ENCODE measurements at regions not wholly inside any gene's neighbourhood (a gene's known extent, or its start where the extent isn't known, plus 50 kb on each side); places are given as distances from the start of the nearest gene placed in this dataset.

DNA sequence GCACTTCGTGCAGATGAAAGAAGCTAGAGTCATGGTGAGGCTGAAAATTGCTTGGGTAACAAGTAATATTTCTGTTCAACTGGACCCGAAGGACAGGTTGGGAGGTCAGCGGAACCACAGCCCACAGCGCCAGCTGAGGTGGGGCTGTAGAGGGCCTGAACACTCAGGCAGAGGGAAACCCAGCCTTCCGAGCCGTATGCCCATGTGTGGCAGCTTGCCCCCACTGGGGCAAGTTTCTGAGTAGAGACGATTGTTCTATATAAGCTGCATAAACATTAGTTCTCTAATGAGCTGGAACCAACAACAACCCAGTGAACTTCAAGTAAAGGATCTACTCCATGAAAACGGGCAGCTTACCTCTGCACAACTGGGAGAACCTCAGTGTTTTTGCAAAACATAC, 58.4 kb upstream of the TNS3 start:
- TF ChIP-seq, protein P1, sequence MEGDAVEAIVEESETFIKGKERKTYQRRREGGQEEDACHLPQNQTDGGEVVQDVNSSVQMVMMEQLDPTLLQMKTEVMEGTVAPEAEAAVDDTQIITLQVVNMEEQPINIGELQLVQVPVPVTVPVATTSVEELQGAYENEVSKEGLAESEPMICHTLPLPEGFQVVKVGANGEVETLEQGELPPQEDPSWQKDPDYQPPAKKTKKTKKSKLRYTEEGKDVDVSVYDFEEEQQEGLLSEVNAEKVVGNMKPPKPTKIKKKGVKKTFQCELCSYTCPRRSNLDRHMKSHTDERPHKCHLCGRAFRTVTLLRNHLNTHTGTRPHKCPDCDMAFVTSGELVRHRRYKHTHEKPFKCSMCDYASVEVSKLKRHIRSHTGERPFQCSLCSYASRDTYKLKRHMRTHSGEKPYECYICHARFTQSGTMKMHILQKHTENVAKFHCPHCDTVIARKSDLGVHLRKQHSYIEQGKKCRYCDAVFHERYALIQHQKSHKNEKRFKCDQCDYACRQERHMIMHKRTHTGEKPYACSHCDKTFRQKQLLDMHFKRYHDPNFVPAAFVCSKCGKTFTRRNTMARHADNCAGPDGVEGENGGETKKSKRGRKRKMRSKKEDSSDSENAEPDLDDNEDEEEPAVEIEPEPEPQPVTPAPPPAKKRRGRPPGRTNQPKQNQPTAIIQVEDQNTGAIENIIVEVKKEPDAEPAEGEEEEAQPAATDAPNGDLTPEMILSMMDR (IDR thresholded peaks at IDR 0.05): no peak
- TF ChIP-seq EP300 (IDR thresholded peaks at IDR 0.05): no peak
- no peak for TF ChIP-seq POLR2A (IDR thresholded peaks at IDR 0.05)
- 87 to 90% (median 87%) methylated on average over 8 of the region's 8 CpGs for WGBS, 3 donors
- Histone ChIP-seq H3K27ac (no peak overlapping the region), H3K36me3 (no peaks in the 10 kb centered on the region), H3K9me3 (no peaks in the 10 kb centered on the region), H3K4me3 (no peak overlapping the region), H3K4me1 (ENCODE audit: insufficient read depth) (peaks cover 15% of the 10 kb centered on the region), H3K27me3 (no peaks in the 10 kb centered on the region)
- intact Hi-C loops (cut with DNase I): no loop called here
- no peak for DNase-seq

DNA sequence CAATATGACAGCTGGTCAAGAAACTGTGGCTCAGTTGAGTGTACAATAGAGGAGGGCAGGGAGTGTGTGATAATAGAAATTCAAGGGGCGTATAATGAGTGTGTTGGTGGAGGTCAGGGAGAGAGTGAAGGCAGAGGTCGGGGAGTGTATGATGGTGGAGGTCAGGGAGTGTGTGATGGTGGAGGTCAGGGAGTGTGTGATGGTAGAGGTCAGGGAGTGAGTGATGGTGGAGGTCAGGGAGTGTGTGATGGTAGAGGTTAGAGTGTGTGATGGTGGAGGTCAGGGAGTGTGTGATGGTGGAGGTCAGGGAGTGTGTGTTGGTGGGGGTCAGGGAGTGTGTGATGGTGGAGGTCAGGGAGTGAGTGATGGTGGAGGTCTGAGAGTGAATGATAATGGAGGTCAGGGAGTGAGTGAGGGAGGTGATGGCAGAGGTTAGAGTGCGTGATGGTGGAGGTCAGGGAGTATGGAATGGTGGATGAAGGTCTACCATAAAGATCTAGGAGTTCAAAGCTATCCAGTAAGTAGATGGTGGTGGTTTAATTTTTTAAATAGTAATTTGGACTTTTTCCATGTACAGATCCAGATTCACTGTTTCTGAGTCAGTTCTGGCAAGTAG, 57.7 kb upstream of the TNS3 start:
- H3K36me3 ChIP-seq: no peaks in the 10 kb centered on the region
- WGBS, 3 donors: 87 to 93% (median 93%) methylated on average over 3 of the region's 3 CpGs
- H3K9me3 ChIP-seq: no peaks in the 10 kb centered on the region
- H3K4me1 ChIP-seq (ENCODE audit: insufficient read depth): peaks cover 18% of the 10 kb centered on the region
- H3K4me3 ChIP-seq: no peak overlapping the region
- no peak for DNase-seq
- TF ChIP-seq POLR2A (IDR thresholded peaks at IDR 0.05): no peak
- TF ChIP-seq, protein P1 (IDR thresholded peaks at IDR 0.05): no peak
- no peak for TF ChIP-seq EP300 (IDR thresholded peaks at IDR 0.05)
- intact Hi-C loops (cut with DNase I): no loop called here
- no peaks in the 10 kb centered on the region for H3K27me3 ChIP-seq
- H3K27ac ChIP-seq: no peak overlapping the region

DNA sequence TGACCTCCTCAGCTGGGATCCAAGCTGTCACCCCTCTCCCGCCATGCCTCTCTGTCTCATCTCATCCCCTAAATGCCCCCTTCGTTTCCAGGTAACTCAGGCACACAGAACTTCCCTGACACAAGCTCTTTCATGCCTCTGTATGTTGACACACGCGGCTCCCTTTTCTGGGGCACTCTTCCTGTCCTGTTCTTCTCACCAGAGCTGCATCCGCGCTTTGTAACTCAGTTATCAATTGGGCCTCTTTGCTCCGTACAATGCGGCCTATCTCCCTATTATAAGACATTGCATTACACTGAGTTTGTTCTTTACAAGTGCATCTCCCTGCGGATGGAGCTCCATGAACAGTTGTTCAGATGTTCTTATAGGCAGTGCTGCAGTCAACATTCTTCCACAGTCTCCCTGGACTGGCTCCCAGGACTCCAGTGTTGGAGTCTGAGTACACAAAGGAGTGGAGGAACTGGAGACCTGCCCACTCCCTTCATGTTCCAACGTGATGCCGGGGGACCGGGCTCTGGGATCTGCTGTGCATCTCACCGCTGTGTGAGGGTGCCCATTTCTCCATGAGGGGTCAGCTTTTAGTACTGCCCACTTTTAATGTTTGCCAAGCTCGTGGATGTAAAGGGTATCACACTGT, 56.9 kb upstream of the TNS3 start:
- Histone ChIP-seq H3K4me1 (ENCODE audit: insufficient read depth) (peaks cover 18% of the 10 kb centered on the region), H3K4me3 (no peak overlapping the region), H3K27ac (no peak overlapping the region), H3K36me3 (no peaks in the 10 kb centered on the region), H3K27me3 (no peaks in the 10 kb centered on the region), H3K9me3 (no peaks in the 10 kb centered on the region)
- peak; percentile 51 to 73 (median 64) for DNase-seq
- 45 to 47% (median 47%) methylated on average over 14 of the region's 14 CpGs for WGBS, 3 donors
- intact Hi-C loops (cut with DNase I): no loop called here
- TF ChIP-seq, protein P1 (IDR thresholded peaks at IDR 0.05): no peak
- TF ChIP-seq POLR2A (IDR thresholded peaks at IDR 0.05) (no peak), EP300 (IDR thresholded peaks at IDR 0.05) (no peak)

DNA sequence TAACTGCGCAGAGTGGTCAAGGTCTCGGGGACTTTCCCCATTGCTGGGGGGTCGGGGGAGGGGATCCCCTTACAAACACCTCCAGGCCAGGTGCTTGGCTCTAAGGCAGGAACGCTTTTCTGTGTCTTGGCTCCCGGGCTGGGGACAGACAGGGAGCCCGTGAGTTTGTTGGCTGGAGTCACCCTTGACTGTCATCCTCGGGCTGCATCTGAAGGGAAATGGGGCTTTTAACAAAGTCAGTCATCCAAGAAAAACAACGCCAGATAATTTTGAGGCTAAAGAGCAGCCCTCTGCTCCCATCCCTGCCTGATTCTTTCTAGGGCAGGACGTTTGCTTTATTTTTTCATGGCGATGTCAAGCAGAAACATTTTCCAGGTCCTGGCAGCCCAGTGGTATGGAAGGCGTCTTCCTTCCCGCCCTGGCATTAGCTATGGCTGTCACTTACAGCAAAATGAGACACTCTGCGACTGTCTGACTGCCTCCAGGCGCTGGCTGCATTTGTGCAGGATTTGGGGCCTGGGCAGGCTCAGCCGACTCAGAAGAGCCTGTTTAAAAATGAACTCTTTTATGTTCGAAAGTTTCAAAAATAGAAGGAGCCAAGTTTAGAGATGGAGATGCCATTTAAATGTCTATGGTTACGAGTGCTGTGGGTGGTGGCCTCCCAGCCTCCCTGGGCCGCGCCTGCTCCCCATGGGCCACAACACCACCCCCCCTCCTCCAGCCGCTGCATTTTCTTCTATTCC, 54.7 kb upstream of the TNS3 start:
- Histone ChIP-seq H3K27me3 (no peaks in the 10 kb centered on the region), H3K4me1 (ENCODE audit: insufficient read depth) (peaks cover 18% of the 10 kb centered on the region), H3K27ac (peak overlapping the region in 1 of 2 donors; percentile 9), H3K36me3 (no peaks in the 10 kb centered on the region), H3K4me3 (no peak overlapping the region), H3K9me3 (no peaks in the 10 kb centered on the region)
- intact Hi-C loops (cut with DNase I): no loop called here
- DNase-seq: no peak
- TF ChIP-seq EP300 (IDR thresholded peaks at IDR 0.05): no peak
- TF ChIP-seq, protein P1 (IDR thresholded peaks at IDR 0.05): no peak
- no peak for TF ChIP-seq POLR2A (IDR thresholded peaks at IDR 0.05)
- 54 to 60% (median 56%) methylated on average over 19 to 20 of the region's 20 CpGs for WGBS, 3 donors
